Hepatic stellate cell (primary cell): ENCODE measurements at regions not wholly inside any gene's neighbourhood (a gene's known extent, or its start where the extent isn't known, plus 50 kb on each side); places are given as distances from the start of the nearest gene placed in this dataset.

ENCODE experiments used
- DNase-seq: peaks from one replicate; pipeline ENCODE4 v3.0.0; 2011; ENCODE audit warnings: low spot score

GRCh38 chr19:32173836-32174235, 171.6 kb upstream of the ZNF507 start:
- DNase-seq: no peak

GRCh38 chr19:32174386-32175113, 170.9 kb upstream of the ZNF507 start:
- DNase-seq: no peak

- DNase-seq: no peak
Observed at GRCh38 chr19:32176591-32176990, 168.8 kb upstream of the ZNF507 start.

GRCh38 chr19:32177686-32178085, 167.7 kb upstream of the ZNF507 start:
- DNase-seq: no peak

GRCh38 chr19:32178401-32178800, 167.0 kb upstream of the ZNF507 start:
- DNase-seq: no peak

GRCh38 chr19:32178956-32179355, 166.5 kb upstream of the ZNF507 start:
- DNase-seq: no peak

GRCh38 chr19:32181216-32181920, 164.0 kb upstream of the ZNF507 start:
- DNase-seq: no peak

- no peak for DNase-seq
Observed at GRCh38 chr19:32186542-32187330, 158.7 kb upstream of the ZNF507 start.

- DNase-seq: no peak
Observed at GRCh38 chr19:32188921-32189320, 156.5 kb upstream of the ZNF507 start.

- no peak for DNase-seq
Observed at GRCh38 chr19:32189956-32190706, 155.3 kb upstream of the ZNF507 start.

GRCh38 chr19:32191921-32192320, 153.5 kb upstream of the ZNF507 start:
- DNase-seq: no peak

GRCh38 chr19:32195706-32196610, 149.5 kb upstream of the ZNF507 start:
- DNase-seq: no peak

GRCh38 chr19:32196690-32197420, 148.6 kb upstream of the ZNF507 start:
- no peak for DNase-seq

- DNase-seq: no peak
Observed at GRCh38 chr19:32197896-32198882, 147.2 kb upstream of the ZNF507 start.

- DNase-seq: no peak
Observed at GRCh38 chr19:32199501-32200040, 145.8 kb upstream of the ZNF507 start.

- no peak for DNase-seq
Observed at GRCh38 chr19:32200312-32201038, 144.9 kb upstream of the ZNF507 start.

- no peak for DNase-seq
Observed at GRCh38 chr19:32201211-32201610, 144.2 kb upstream of the ZNF507 start.

GRCh38 chr19:32201636-32202051, 143.8 kb upstream of the ZNF507 start:
- no peak for DNase-seq
